ENCODE measurements at regions not wholly inside any gene's neighbourhood (a gene's known extent, or its start where the extent isn't known, plus 50 kb on each side); places are given as distances from the start of the nearest gene placed in this dataset.

- no peak overlapping the region for H3K4me3 ChIP-seq (ENCODE audit: low read depth, low read length)
- ChIA-PET POLR2A (no interaction called here), CTCF (interaction anchor here (0.6 to 1.0 kb wide), 2 partner anchors 9 to 157 kb away, joined by 3 to 4 read pairs; no protein-coding TSS in a partner anchor)
- no peaks in the 10 kb centered on the region for H3K36me3 ChIP-seq (ENCODE audit: control insufficient read depth, insufficient read depth, low read length)
- H3K27me3 ChIP-seq (ENCODE audit: control insufficient read depth, insufficient read depth, low read length) = peaks cover 4% of the 10 kb centered on the region
- no peak for DNase-seq (ENCODE audit: low read depth)
- no peak for TF ChIP-seq CTCF (IDR thresholded peaks at IDR 0.05; ENCODE audit: insufficient read depth, low read depth, low read length)
Measured at GRCh38 chr20:48262955-48263354, 477.7 kb upstream of the SULF2 start.

GRCh38 chr20:48262466-48262865, 477.2 kb upstream of the SULF2 start:
- ChIA-PET CTCF (interaction anchor here (0.6 to 1.0 kb wide), 2 partner anchors 8 to 157 kb away, joined by 3 to 4 read pairs; no protein-coding TSS in a partner anchor), POLR2A (no interaction called here)
- TF ChIP-seq CTCF (IDR thresholded peaks at IDR 0.05; ENCODE audit: insufficient read depth, low read depth, low read length) = no peak
- DNase-seq (ENCODE audit: low read depth) = no peak
- H3K4me3 ChIP-seq (ENCODE audit: low read depth, low read length) = no peak overlapping the region
- no peaks in the 10 kb centered on the region for H3K36me3 ChIP-seq (ENCODE audit: control insufficient read depth, insufficient read depth, low read length)
- H3K27me3 ChIP-seq (ENCODE audit: control insufficient read depth, insufficient read depth, low read length) = peaks cover 4% of the 10 kb centered on the region

GRCh38 chr20:48261398-48261910, 476.2 kb upstream of the SULF2 start:
- DNase-seq (ENCODE audit: low read depth) = no peak
- H3K36me3 ChIP-seq (ENCODE audit: control insufficient read depth, insufficient read depth, low read length) = no peaks in the 10 kb centered on the region
- H3K27me3 ChIP-seq (ENCODE audit: control insufficient read depth, insufficient read depth, low read length) = peaks cover 6% of the 10 kb centered on the region

GRCh38 chr20:48260129-48260756, 475.0 kb upstream of the SULF2 start:
- TF ChIP-seq CTCF (IDR thresholded peaks at IDR 0.05; ENCODE audit: insufficient read depth, low read depth, low read length) = no peak
- CTCF ChIA-PET = no interaction called here
- POLR2A ChIA-PET = no interaction called here
- H3K27me3 ChIP-seq (ENCODE audit: control insufficient read depth, insufficient read depth, low read length) = peaks cover 6% of the 10 kb centered on the region
- H3K36me3 ChIP-seq (ENCODE audit: control insufficient read depth, insufficient read depth, low read length) = no peaks in the 10 kb centered on the region
- DNase-seq (ENCODE audit: low read depth) = no peak
- no peak overlapping the region for H3K4me3 ChIP-seq (ENCODE audit: low read depth, low read length)

More at GRCh38 chr20:48261398-48261910, 476.2 kb upstream of the SULF2 start:
- CTCF ChIA-PET = no interaction called here
- TF ChIP-seq CTCF (IDR thresholded peaks at IDR 0.05; ENCODE audit: insufficient read depth, low read depth, low read length) = no peak
- POLR2A ChIA-PET = no interaction called here
- no peak overlapping the region for H3K4me3 ChIP-seq (ENCODE audit: low read depth, low read length)

- CTCF ChIA-PET = no interaction called here
- H3K27me3 ChIP-seq (ENCODE audit: control insufficient read depth, insufficient read depth, low read length) = peaks cover 6% of the 10 kb centered on the region
- no peak for DNase-seq (ENCODE audit: low read depth)
- no peaks in the 10 kb centered on the region for H3K36me3 ChIP-seq (ENCODE audit: control insufficient read depth, insufficient read depth, low read length)
- POLR2A ChIA-PET = no interaction called here
- TF ChIP-seq CTCF (IDR thresholded peaks at IDR 0.05; ENCODE audit: insufficient read depth, low read depth, low read length) = no peak
- no peak overlapping the region for H3K4me3 ChIP-seq (ENCODE audit: low read depth, low read length)
Measured at GRCh38 chr20:48259456-48259855, 474.2 kb upstream of the SULF2 start.
